ENCODE measurements at regions not wholly inside any gene's neighbourhood (a gene's known extent, or its start where the extent isn't known, plus 50 kb on each side); places are given as distances from the start of the nearest gene placed in this dataset.

- no peak overlapping the region for H3K4me2 ChIP-seq (ENCODE audit: low read depth, low read length)
- no peak overlapping the region for H2AFZ ChIP-seq (ENCODE audit: low read length)
- no peaks in the 10 kb centered on the region for H4K20me1 ChIP-seq (ENCODE audit: insufficient read depth, low read length)
- H3K27ac ChIP-seq (ENCODE audit: low read length) = no peak overlapping the region
- H3F3A ChIP-seq (ENCODE audit: insufficient read depth, low read length) = no peaks in the 10 kb centered on the region
- peaks cover 56% of the 10 kb centered on the region for H3K27me3 ChIP-seq (replicated peaks; ENCODE audit: insufficient read depth, low read length)
- no peak for TF ChIP-seq EZH2phosphoT487 (IDR thresholded peaks at IDR 0.05; ENCODE audit: low read length)
- no peak for TF ChIP-seq EZH2 (optimal IDR thresholded peaks at IDR 0.05; ENCODE audit: low read depth, low read length)
- TF ChIP-seq CTCF (IDR thresholded peaks at IDR 0.05; ENCODE audit: low read length) = no peak
- no peaks in the 10 kb centered on the region for H3K36me3 ChIP-seq (replicated peaks; ENCODE audit: insufficient read depth, low read length)
- no peaks in the 10 kb centered on the region for H3K79me2 ChIP-seq (ENCODE audit: low read length)
- no peak overlapping the region for H3K4me3 ChIP-seq (ENCODE audit: low read length)
- DNase-seq = no peak
- no peaks in the 10 kb centered on the region for H3K9me3 ChIP-seq (replicated peaks; ENCODE audit: insufficient read depth, low read length)
- H3K9me2 ChIP-seq (replicated peaks; ENCODE audit: insufficient read depth, low read length) = no peaks in the 10 kb centered on the region
- no peaks in the 10 kb centered on the region for H3K4me1 ChIP-seq (ENCODE audit: low read length)
- no peak overlapping the region for H3K9ac ChIP-seq (ENCODE audit: low read length)
These were observed 90.2 kb upstream of the GRIK3 start for GRCh38 chr1:37124501-37124900.

- Histone ChIP-seq H4K20me1 (ENCODE audit: insufficient read depth, low read length) (no peaks in the 10 kb centered on the region), H3K4me3 (ENCODE audit: low read length) (no peak overlapping the region), H3K9me2 (replicated peaks; ENCODE audit: insufficient read depth, low read length) (no peaks in the 10 kb centered on the region), H3K4me1 (ENCODE audit: low read length) (no peaks in the 10 kb centered on the region), H3K9ac (ENCODE audit: low read length) (no peak overlapping the region), H3K4me2 (ENCODE audit: low read depth, low read length) (no peak overlapping the region), H3K9me3 (replicated peaks; ENCODE audit: insufficient read depth, low read length) (no peaks in the 10 kb centered on the region), H3K79me2 (ENCODE audit: low read length) (no peaks in the 10 kb centered on the region), H3F3A (ENCODE audit: insufficient read depth, low read length) (no peaks in the 10 kb centered on the region), H3K27me3 (replicated peaks; ENCODE audit: insufficient read depth, low read length) (peaks cover 64% of the 10 kb centered on the region), H3K36me3 (replicated peaks; ENCODE audit: insufficient read depth, low read length) (no peaks in the 10 kb centered on the region), H2AFZ (ENCODE audit: low read length) (no peak overlapping the region), H3K27ac (ENCODE audit: low read length) (no peak overlapping the region)
- no peak for DNase-seq
- TF ChIP-seq EZH2 (optimal IDR thresholded peaks at IDR 0.05; ENCODE audit: low read depth, low read length) = no peak
- TF ChIP-seq CTCF (IDR thresholded peaks at IDR 0.05; ENCODE audit: low read length) = no peak
- TF ChIP-seq EZH2phosphoT487 (IDR thresholded peaks at IDR 0.05; ENCODE audit: low read length) = no peak
These were observed 91.0 kb upstream of the GRIK3 start for GRCh38 chr1:37125295-37125694.

- Histone ChIP-seq H3K4me3 (ENCODE audit: low read length) (no peak overlapping the region), H3K36me3 (replicated peaks; ENCODE audit: insufficient read depth, low read length) (no peaks in the 10 kb centered on the region), H4K20me1 (ENCODE audit: insufficient read depth, low read length) (no peaks in the 10 kb centered on the region), H3K4me2 (ENCODE audit: low read depth, low read length) (no peak overlapping the region), H3K4me1 (ENCODE audit: low read length) (no peaks in the 10 kb centered on the region), H3K27me3 (replicated peaks; ENCODE audit: insufficient read depth, low read length) (peaks cover 54% of the 10 kb centered on the region), H3K9me2 (replicated peaks; ENCODE audit: insufficient read depth, low read length) (no peaks in the 10 kb centered on the region), H3K9me3 (replicated peaks; ENCODE audit: insufficient read depth, low read length) (no peaks in the 10 kb centered on the region), H2AFZ (ENCODE audit: low read length) (no peak overlapping the region), H3F3A (ENCODE audit: insufficient read depth, low read length) (no peaks in the 10 kb centered on the region), H3K79me2 (ENCODE audit: low read length) (no peaks in the 10 kb centered on the region), H3K27ac (ENCODE audit: low read length) (no peak overlapping the region), H3K9ac (ENCODE audit: low read length) (no peak overlapping the region)
- no peak for DNase-seq
- TF ChIP-seq EZH2phosphoT487 (IDR thresholded peaks at IDR 0.05; ENCODE audit: low read length) (no peak), CTCF (IDR thresholded peaks at IDR 0.05; ENCODE audit: low read length) (no peak), EZH2 (optimal IDR thresholded peaks at IDR 0.05; ENCODE audit: low read depth, low read length) (no peak)
These were observed 93.0 kb upstream of the GRIK3 start for GRCh38 chr1:37127254-37127748.

Data from MM.1S (cell line).